Loucy (cell line): ENCODE measurements at regions not wholly inside any gene's neighbourhood (a gene's known extent, or its start where the extent isn't known, plus 50 kb on each side); places are given as distances from the start of the nearest gene placed in this dataset.

Experiments
- H2AFZ ChIP-seq: fragments of 200-600 bp; sonication (generic); 2 replicates; pipeline ENCODE4 v1.6.0; 2016; ENCODE audit warnings: antibody characterized with exemption, mild to moderate bottlenecking, low read length, moderate library complexity
- H3F3A ChIP-seq: fragments of 200-600 bp; 2 replicates; pipeline ENCODE4 v1.6.0; 2016; ENCODE audit warnings: antibody characterized with exemption, low read depth, mild to moderate bottlenecking
- H3K27me3 ChIP-seq: fragments of 200-600 bp; sonication (generic); 2 replicates; pipeline ENCODE4 v1.6.1; 2014; ENCODE audit warnings: low read length, mild to moderate bottlenecking; ENCODE audit not compliant: insufficient read depth, poor library complexity, severe bottlenecking
- H3K36me3 ChIP-seq: fragments of 200-600 bp; sonication (generic); 2 replicates; pipeline ENCODE4 v1.6.1; 2016; ENCODE audit warnings: low read length; ENCODE audit not compliant: insufficient read depth
- H3K4me1 ChIP-seq: fragments of 200-600 bp; sonication (generic); 2 replicates; pipeline ENCODE4 v1.5.1; 2014; ENCODE audit warnings: low read length, mild to moderate bottlenecking; ENCODE audit not compliant: insufficient read depth, poor library complexity, severe bottlenecking
- H3K4me2 ChIP-seq: fragments of 200-600 bp; sonication (generic); 2 replicates; pipeline ENCODE4 v1.6.0; 2014; ENCODE audit warnings: antibody characterized with exemption, low read length, low read depth, mild to moderate bottlenecking; ENCODE audit not compliant: poor library complexity, severe bottlenecking
- H3K4me3 ChIP-seq: fragments of 200-600 bp; sonication (generic); 2 replicates; pipeline ENCODE4 v1.5.1; 2014; ENCODE audit warnings: low read length, mild to moderate bottlenecking, mixed read lengths; ENCODE audit not compliant: poor library complexity, severe bottlenecking
- H3K79me2 ChIP-seq: fragments of 200-600 bp; sonication (generic); 2 replicates; pipeline ENCODE4 v1.6.1; 2014; ENCODE audit warnings: low read length; ENCODE audit not compliant: insufficient read depth
- H3K9ac ChIP-seq: fragments of 200-600 bp; sonication (generic); 2 replicates; pipeline ENCODE4 v1.6.0; 2014; ENCODE audit warnings: mild to moderate bottlenecking, low read depth, low read length, moderate library complexity; ENCODE audit not compliant: poor library complexity, severe bottlenecking
- H3K9me2 ChIP-seq: fragments of 200-600 bp; sonication (generic); replicated peaks from 2 replicates; pipeline ENCODE4 v1.6.1; 2016; ENCODE audit warnings: low read depth, low read length, mixed read lengths
- H3K9me3 ChIP-seq: fragments of 200-600 bp; sonication (generic); 2 replicates; pipeline ENCODE4 v1.6.1; 2014; ENCODE audit warnings: mild to moderate bottlenecking, antibody characterized with exemption, low read length, low read depth; ENCODE audit not compliant: insufficient read depth
- H4K20me1 ChIP-seq: fragments of 200-600 bp; sonication (generic); 2 replicates; pipeline ENCODE4 v1.6.0; 2014; ENCODE audit warnings: antibody characterized with exemption, low read length, mild to moderate bottlenecking; ENCODE audit not compliant: insufficient read depth, poor library complexity, severe bottlenecking
- CTCF ChIP-seq: fragments of 200-600 bp; sonication (generic); conservative IDR thresholded peaks from 2 replicates; pipeline ENCODE4 v1.5.1; 2014; ENCODE audit warnings: mild to moderate bottlenecking, antibody characterized with exemption, low read length
- EZH2phosphoT487 ChIP-seq: fragments of 200-600 bp; IDR thresholded peaks from 2 replicates; pipeline ENCODE4 v1.6.1; 2018; ENCODE audit warnings: antibody characterized with exemption, mild to moderate bottlenecking, moderate library complexity, borderline replicate concordance

GRCh38 chr6:130494729-130495128 lies 128.9 kb downstream of the TMEM200A start:
- Histone ChIP-seq H3F3A (no peaks in the 10 kb centered on the region), H3K9me3 (no peaks in the 10 kb centered on the region), H3K9ac (no peak overlapping the region), H3K4me1 (no peaks in the 10 kb centered on the region), H3K27me3 (no peaks in the 10 kb centered on the region), H3K36me3 (no peaks in the 10 kb centered on the region), H3K9me2 (no peaks in the 10 kb centered on the region), H2AFZ (no peak overlapping the region), H3K79me2 (no peaks in the 10 kb centered on the region), H4K20me1 (no peaks in the 10 kb centered on the region), H3K4me3 (no peak overlapping the region), H3K4me2 (no peak overlapping the region)
- TF ChIP-seq EZH2phosphoT487 (no peak), CTCF (no peak)

- no peaks in the 10 kb centered on the region for H3K36me3 ChIP-seq
- no peaks in the 10 kb centered on the region for H3K27me3 ChIP-seq
- no peaks in the 10 kb centered on the region for H3K79me2 ChIP-seq
- H2AFZ ChIP-seq: no peak overlapping the region
- H3K9ac ChIP-seq: no peak overlapping the region
- no peak for TF ChIP-seq CTCF
- no peak for TF ChIP-seq EZH2phosphoT487
- no peaks in the 10 kb centered on the region for H3K9me2 ChIP-seq
- no peaks in the 10 kb centered on the region for H3K9me3 ChIP-seq
- H3K4me2 ChIP-seq: no peak overlapping the region
- H3F3A ChIP-seq: no peaks in the 10 kb centered on the region
- H3K4me3 ChIP-seq: no peak overlapping the region
- no peaks in the 10 kb centered on the region for H4K20me1 ChIP-seq
- H3K4me1 ChIP-seq: no peaks in the 10 kb centered on the region
Measured at GRCh38 chr6:130500693-130501092, 134.9 kb downstream of the TMEM200A start.

- no peak overlapping the region for H3K9ac ChIP-seq
- H3K4me3 ChIP-seq: no peak overlapping the region
- no peaks in the 10 kb centered on the region for H3K9me2 ChIP-seq
- no peak overlapping the region for H3K4me2 ChIP-seq
- no peaks in the 10 kb centered on the region for H3F3A ChIP-seq
- H3K36me3 ChIP-seq: no peaks in the 10 kb centered on the region
- no peaks in the 10 kb centered on the region for H3K9me3 ChIP-seq
- H2AFZ ChIP-seq: no peak overlapping the region
- TF ChIP-seq CTCF: no peak
- TF ChIP-seq EZH2phosphoT487: no peak
- H4K20me1 ChIP-seq: no peaks in the 10 kb centered on the region
- no peaks in the 10 kb centered on the region for H3K27me3 ChIP-seq
- H3K4me1 ChIP-seq: no peaks in the 10 kb centered on the region
- H3K79me2 ChIP-seq: no peaks in the 10 kb centered on the region
Measured at GRCh38 chr6:130503146-130503545, 137.3 kb downstream of the TMEM200A start.
